22Rv1 (cell line): ENCODE measurements at regions not wholly inside any gene's neighbourhood (a gene's known extent, or its start where the extent isn't known, plus 50 kb on each side); places are given as distances from the start of the nearest gene placed in this dataset.

Experiments
- CTCF ChIP-seq: fragments of 450-650 bp; IDR thresholded peaks from 2 replicates; pipeline ENCODE4 v1.5.1; 2017; ENCODE audit warnings: mild to moderate bottlenecking
- ZFX ChIP-seq: fragments of 450-650 bp; IDR thresholded peaks from 2 replicates; pipeline ENCODE4 v1.6.1; 2017; ENCODE audit warnings: antibody characterized with exemption, borderline replicate concordance

- TF ChIP-seq CTCF (no peak), ZFX (no peak)
Observed at GRCh38 chr4:154132406-154132805, 343.5 kb upstream of the SFRP2 start.
